Tibial artery (tissue), 4 donors: ENCODE measurements at regions not wholly inside any gene's neighbourhood (a gene's known extent, or its start where the extent isn't known, plus 50 kb on each side); places are given as distances from the start of the nearest gene placed in this dataset.

ENCODE experiments used
- DNase-seq, 2 donors: peaks; one replicate each; pipeline ENCODE4 v3.0.0-alpha.2; 2019
- H3K27ac ChIP-seq, 2 donors: fragments of 200-600 bp; sonication (generic) in 1 of 2; 1 replicate in 1 of 2; 2 replicates in 1 of 2; pipeline ENCODE4 v1.5.1; 2018 to 2019; ENCODE audit warnings: mild to moderate bottlenecking in 1 of 2
- H3K27me3 ChIP-seq, 2 donors: fragments of 200-600 bp; sonication (generic) in 1 of 2; one replicate each; pipeline versions ENCODE4 v1.5.1 to v1.6.0; 2016 to 2019
- H3K36me3 ChIP-seq, 3 donors: fragments of 200-600 bp; sonication (generic) in 2 of 3; one replicate each; pipeline ENCODE4 v1.5.1; 2016 to 2019; ENCODE audit warnings: mild to moderate bottlenecking in 2 of 3
- H3K4me1 ChIP-seq, 4 donors: fragments of 200-600 bp; sonication (generic) in 2 of 4; 1 replicate in 3 of 4; 2 replicates in 1 of 4; pipeline ENCODE4 v1.5.1; 2016 to 2019
- H3K4me3 ChIP-seq, 2 donors: fragments of 200-600 bp; sonication (generic) in 1 of 2; 1 replicate in 1 of 2; 2 replicates in 1 of 2; pipeline ENCODE4 v1.5.1; 2018 to 2019; ENCODE audit warnings: mild to moderate bottlenecking in 2 of 2
- H3K9me3 ChIP-seq, 3 donors: fragments of 200-600 bp; sonication (generic) in 1 of 3; one replicate each; pipeline ENCODE4 v1.5.1; 2016 to 2019
- CTCF ChIP-seq, 2 experiments: fragments of 200-600 bp in 1 of 2; fragments of 450-650 bp in 1 of 2; IDR thresholded peaks; one replicate each; pipeline ENCODE4 v1.5.1; 2017 to 2019; ENCODE audit warnings: antibody characterized with exemption in 2 of 2, mild to moderate bottlenecking in 1 of 2, moderate library complexity in 1 of 2
- intact Hi-C: fragments of 100-400 bp; cut with DNase I; formaldehyde crosslinking; loops from one replicate; pipeline ENCODE4 v1.15.0; 2023; ENCODE audit warnings: low total_unique reads

GRCh38 chr6:56795466-56796195, 152.9 kb upstream of the DST start:
- Histone ChIP-seq H3K9me3 (no peaks in the 10 kb centered on the region), H3K4me1 (peaks cover 0 to 94% (median 27%) of the 10 kb centered on the region in 4 donors), H3K27ac (peak overlapping the region in 1 of 2 donors; percentile 28), H3K4me3 (no peak overlapping the region), H3K36me3 (no peaks in the 10 kb centered on the region), H3K27me3 (no peaks in the 10 kb centered on the region)
- DNase-seq: no peak
- intact Hi-C loops: no loop called here
- TF ChIP-seq CTCF (IDR thresholded peaks at IDR 0.05): no peak

GRCh38 chr6:56794421-56794820, 151.7 kb upstream of the DST start:
- no peak overlapping the region for H3K4me3 ChIP-seq
- no peak for DNase-seq
- no peak overlapping the region for H3K27ac ChIP-seq
- H3K4me1 ChIP-seq: peaks cover 0 to 100% (median 31%) of the 10 kb centered on the region in 4 donors
- no peak for TF ChIP-seq CTCF (IDR thresholded peaks at IDR 0.05)
- no peaks in the 10 kb centered on the region for H3K27me3 ChIP-seq
- intact Hi-C loops: no loop called here
- H3K36me3 ChIP-seq: no peaks in the 10 kb centered on the region
- H3K9me3 ChIP-seq: no peaks in the 10 kb centered on the region

- Histone ChIP-seq H3K27me3 (no peaks in the 10 kb centered on the region), H3K4me3 (no peak overlapping the region), H3K27ac (no peak overlapping the region), H3K36me3 (no peaks in the 10 kb centered on the region), H3K4me1 (peaks cover 0 to 99% (median 30%) of the 10 kb centered on the region in 4 donors), H3K9me3 (no peaks in the 10 kb centered on the region)
- no peak for DNase-seq
- intact Hi-C loops: no loop called here
- TF ChIP-seq CTCF (IDR thresholded peaks at IDR 0.05): no peak
Measured at GRCh38 chr6:56793938-56794337, 151.2 kb upstream of the DST start.

- H3K4me1 ChIP-seq: peaks cover 0 to 94% (median 18%) of the 10 kb centered on the region in 4 donors
- no peak overlapping the region for H3K27ac ChIP-seq
- no peaks in the 10 kb centered on the region for H3K36me3 ChIP-seq
- H3K9me3 ChIP-seq: no peaks in the 10 kb centered on the region
- no peaks in the 10 kb centered on the region for H3K27me3 ChIP-seq
- DNase-seq: no peak
- no peak overlapping the region for H3K4me3 ChIP-seq
- intact Hi-C loops: no loop called here
- TF ChIP-seq CTCF (IDR thresholded peaks at IDR 0.05): no peak
Measured at GRCh38 chr6:56790414-56790813, 147.7 kb upstream of the DST start.

GRCh38 chr6:56789879-56790278, 147.2 kb upstream of the DST start:
- Histone ChIP-seq H3K4me1 (peaks cover 0 to 89% (median 18%) of the 10 kb centered on the region in 4 donors), H3K9me3 (no peaks in the 10 kb centered on the region), H3K36me3 (no peaks in the 10 kb centered on the region), H3K27ac (no peak overlapping the region), H3K4me3 (no peak overlapping the region), H3K27me3 (no peaks in the 10 kb centered on the region)
- intact Hi-C loops: no loop called here
- DNase-seq: no peak
- no peak for TF ChIP-seq CTCF (IDR thresholded peaks at IDR 0.05)
